ENCODE measurements at regions not wholly inside any gene's neighbourhood (a gene's known extent, or its start where the extent isn't known, plus 50 kb on each side); places are given as distances from the start of the nearest gene placed in this dataset.

DNA sequence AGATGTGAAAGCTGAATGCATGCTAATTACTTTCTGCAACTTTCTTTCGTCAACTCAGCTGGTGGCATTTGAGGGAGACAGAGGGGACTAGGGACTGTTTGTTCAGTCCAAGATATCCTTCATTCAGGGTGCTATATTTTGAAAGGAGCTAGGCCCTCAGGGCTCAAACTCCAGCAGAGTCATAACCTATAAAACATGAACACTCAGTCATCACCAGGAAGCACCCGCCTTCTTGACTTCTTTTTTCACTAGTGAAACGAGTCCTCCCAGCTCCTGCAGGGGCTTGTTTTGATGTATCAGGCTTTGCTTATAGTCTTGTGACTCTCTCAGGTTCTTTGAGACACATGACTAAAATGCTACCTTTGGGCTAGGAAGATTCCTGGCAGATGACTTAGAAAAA, 230.6 kb downstream of the PCDH7 start:
- no peaks in the 10 kb centered on the region for H3K23me2 ChIP-seq (ENCODE audit: low read depth, low read length)
- H3K27me3 ChIP-seq (replicated peaks in 1 of 4; ENCODE audit: control insufficient read depth in 3 of 4, extremely low read depth in 1 of 4, insufficient read depth in 3 of 4, low read length in 3 of 4): no peaks in the 10 kb centered on the region
- no peaks in the 10 kb centered on the region; the same call in 1 of the 2 replicates for H3K79me1 ChIP-seq (ENCODE audit: low read depth, low read length)
- H3K36me3 ChIP-seq (ENCODE audit: control insufficient read depth in 2 of 4, insufficient read depth in 4 of 4, low read length in 3 of 4): no peaks in the 10 kb centered on the region
- no peak overlapping the region for H2BK120ac ChIP-seq (replicated peaks; ENCODE audit: low read depth, low read length)
- no peak for DNase-seq (ENCODE audit: low read depth in 1 of 2, low spot score in 2 of 2)
- ChIA-PET CTCF (ENCODE audit: partially characterized antibody) (interaction anchor here (0.7 to 1.0 kb wide), 2 partner anchors 13 to 66 kb away, joined by 3 read pairs; no protein-coding TSS in a partner anchor), POLR2A (ENCODE audit: partially characterized antibody) (no interaction called here)
- no peak overlapping the region for H3K18ac ChIP-seq (ENCODE audit: extremely low read depth, low read length)
- no peak overlapping the region for H3K23ac ChIP-seq (ENCODE audit: insufficient read length)
- H2BK20ac ChIP-seq (ENCODE audit: low read length): no peak overlapping the region
- 77% methylated on average over 3 of the region's 3 CpGs; no CpG with 5 or more reads in 1 of the 2 experiments for WGBS, 2 experiments (ENCODE audit: extremely low coverage in 1 of 2, insufficient coverage in 1 of 2, insufficient read length in 1 of 2, insufficient replicate concordance in 2 of 2, low coverage in 1 of 2, low lambda C conversion rate in 2 of 2, missing lambda C conversion rate in 1 of 2)
- H2BK12ac ChIP-seq (ENCODE audit: low read depth, low read length): no peak overlapping the region
- H3K27ac ChIP-seq (ENCODE audit: low read depth, low read length): no peak overlapping the region
- no peak overlapping the region for H4K91ac ChIP-seq (replicated peaks; ENCODE audit: insufficient read length, low read length)
- H4K5ac ChIP-seq (ENCODE audit: insufficient read length, low read depth, low read length): no peak overlapping the region
- H3K79me2 ChIP-seq (ENCODE audit: control insufficient read depth in 1 of 2, insufficient read depth in 2 of 2, low read length in 2 of 2): no peaks in the 10 kb centered on the region
- no peak overlapping the region for H3K14ac ChIP-seq (ENCODE audit: insufficient read length)
- H4K8ac ChIP-seq (ENCODE audit: extremely low read depth, insufficient read depth, low read length): no peak overlapping the region
- H2BK15ac ChIP-seq (ENCODE audit: low read length): no peak overlapping the region
- no peak overlapping the region for H3K56ac ChIP-seq (replicated peaks; ENCODE audit: insufficient read length, low read depth, low read length)
- no peak overlapping the region for H3K4me2 ChIP-seq (ENCODE audit: insufficient read depth in 1 of 2, low read depth in 2 of 2, low read length in 2 of 2)
- no peak overlapping the region for H2BK5ac ChIP-seq (ENCODE audit: low read depth, low read length)
- H3K4ac ChIP-seq (replicated peaks; ENCODE audit: insufficient read length, low read depth, low read length): no peak overlapping the region
- no peak for FAIRE-seq
- no peak overlapping the region for H2AFZ ChIP-seq (ENCODE audit: low read length)
- H3K9me3 ChIP-seq (ENCODE audit: insufficient read depth in 2 of 2, low read depth in 1 of 2, low read length in 1 of 2): no peaks in the 10 kb centered on the region
- peaks cover 0 to 3% (median 0%) of the 10 kb centered on the region in 4 experiments; a peak in 2 of 7 replicates for H3K4me1 ChIP-seq (replicated peaks in 1 of 4; ENCODE audit: control insufficient read depth in 3 of 4, insufficient read depth in 4 of 4, low read length in 3 of 4)
- no peaks in the 10 kb centered on the region for H4K20me1 ChIP-seq (replicated peaks in 1 of 2; ENCODE audit: control insufficient read depth in 1 of 2, insufficient read depth in 2 of 2, low read length in 2 of 2)
- TF ChIP-seq RAD21 (IDR thresholded peaks at IDR 0.05 in 1 of 2, conservative IDR thresholded peaks at IDR 0.05 in 1 of 2; ENCODE audit: low read depth in 2 of 2, low read length in 2 of 2): no peak
- TF ChIP-seq BCL11A (IDR thresholded peaks at IDR 0.05; ENCODE audit: low read depth in 2 of 2, low read length in 2 of 2): no peak
- TF ChIP-seq SUZ12 (IDR thresholded peaks at IDR 0.05; ENCODE audit: low read length): no peak
- TF ChIP-seq CBX5 (IDR thresholded peaks at IDR 0.05; ENCODE audit: low read depth, low read length): no peak
- no peak for TF ChIP-seq HDAC6 (IDR thresholded peaks at IDR 0.05; ENCODE audit: low read depth, low read length)
- TF ChIP-seq POU5F1 (IDR thresholded peaks at IDR 0.05; ENCODE audit: low read depth, low read length): no peak
- TF ChIP-seq, protein P1, sequence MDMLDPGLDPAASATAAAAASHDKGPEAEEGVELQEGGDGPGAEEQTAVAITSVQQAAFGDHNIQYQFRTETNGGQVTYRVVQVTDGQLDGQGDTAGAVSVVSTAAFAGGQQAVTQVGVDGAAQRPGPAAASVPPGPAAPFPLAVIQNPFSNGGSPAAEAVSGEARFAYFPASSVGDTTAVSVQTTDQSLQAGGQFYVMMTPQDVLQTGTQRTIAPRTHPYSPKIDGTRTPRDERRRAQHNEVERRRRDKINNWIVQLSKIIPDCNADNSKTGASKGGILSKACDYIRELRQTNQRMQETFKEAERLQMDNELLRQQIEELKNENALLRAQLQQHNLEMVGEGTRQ (IDR thresholded peaks at IDR 0.05; ENCODE audit: low read length): no peak
- no peak for TF ChIP-seq SIX5 (IDR thresholded peaks at IDR 0.05; ENCODE audit: low read depth, low read length)
- no peak for TF ChIP-seq SAP30 (IDR thresholded peaks at IDR 0.05; ENCODE audit: insufficient read depth, insufficient replicate concordance, low read length)
- TF ChIP-seq, protein P2, sequence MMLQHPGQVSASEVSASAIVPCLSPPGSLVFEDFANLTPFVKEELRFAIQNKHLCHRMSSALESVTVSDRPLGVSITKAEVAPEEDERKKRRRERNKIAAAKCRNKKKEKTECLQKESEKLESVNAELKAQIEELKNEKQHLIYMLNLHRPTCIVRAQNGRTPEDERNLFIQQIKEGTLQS (IDR thresholded peaks at IDR 0.05; ENCODE audit: insufficient read depth, low read depth, low read length): no peak
- TF ChIP-seq EP300 (IDR thresholded peaks at IDR 0.05; ENCODE audit: borderline replicate concordance in 1 of 2, low read depth in 2 of 2, low read length in 2 of 2): no peak
- no peak for TF ChIP-seq POLR2AphosphoS5 (IDR thresholded peaks at IDR 0.05; ENCODE audit: low read depth, low read length)
- H3K4me3 ChIP-seq (ENCODE audit: extremely low read depth in 1 of 4, insufficient read depth in 2 of 4, low read depth in 3 of 4, low read length in 4 of 4): no peak overlapping the region
- no peak overlapping the region for H2AK5ac ChIP-seq (ENCODE audit: low read depth, low read length)
- no peak overlapping the region for H3K9ac ChIP-seq (replicated peaks in 1 of 4; ENCODE audit: extremely low read depth in 1 of 4, low read depth in 3 of 4, low read length in 3 of 4)
